ENCODE measurements at regions not wholly inside any gene's neighbourhood (a gene's known extent, or its start where the extent isn't known, plus 50 kb on each side); places are given as distances from the start of the nearest gene placed in this dataset.

DNA sequence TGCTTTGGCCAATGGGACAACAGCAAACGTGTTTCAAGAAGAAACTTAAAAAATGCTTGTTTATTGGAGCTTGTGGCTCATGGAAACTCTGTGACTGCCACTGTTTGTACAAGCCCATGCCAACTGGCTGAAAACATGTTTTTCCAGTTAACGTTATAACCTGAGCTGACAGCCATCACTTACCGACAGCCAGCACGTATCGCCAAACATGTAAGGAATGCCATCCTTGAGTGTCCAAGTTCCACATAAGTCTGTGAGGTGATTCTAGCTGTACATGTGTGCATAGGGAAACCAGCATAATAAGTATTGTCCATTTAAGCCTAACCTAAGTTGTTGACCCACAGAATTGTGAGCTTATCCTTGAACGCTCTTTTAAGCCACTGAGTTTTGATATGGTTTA lies 596.9 kb downstream of the TRHDE start:
- Mint-ChIP-seq H3K4me1 (peaks cover 14 to 15% of the 10 kb centered on the region in 2 experiments), H3K27me3 (ENCODE audit: low read depth) (no peaks in the 10 kb centered on the region), H3K9me3 (peaks cover 0 to 4% of the 10 kb centered on the region in 2 experiments; a peak in 1 of 5 replicates), H3K27ac (no peak overlapping the region), H3K4me3 (no peak overlapping the region), H3K36me3 (ENCODE audit: insufficient read depth in 1 of 3, low read depth in 3 of 3) (peaks cover 0 to 3% (median 0%) of the 10 kb centered on the region in 3 experiments; a peak in 2 of 7 replicates)
- Histone ChIP-seq H2AFZ (ENCODE audit: low read length) (no peak overlapping the region), H3K27me3 (ENCODE audit: insufficient read depth, low read length) (no peaks in the 10 kb centered on the region), H2BK120ac (ENCODE audit: low read depth, low read length, poor library complexity, severe bottlenecking) (no peak overlapping the region), H3K23ac (ENCODE audit: insufficient read length, low read depth, low read length) (no peak overlapping the region), H2BK12ac (ENCODE audit: insufficient read length, low read depth, low read length) (no peak overlapping the region), H3K56ac (ENCODE audit: insufficient read length, low read depth, low read length) (no peak overlapping the region), H4K8ac (replicated peaks; ENCODE audit: insufficient read length, low read depth, low read length) (no peak overlapping the region), H3K14ac (ENCODE audit: insufficient read depth, low read length) (no peak overlapping the region), H3K27ac (ENCODE audit: insufficient read length, low read depth, low read length) (no peak overlapping the region), H3K79me2 (ENCODE audit: insufficient read depth, low read length) (no peaks in the 10 kb centered on the region), H3T11ph (ENCODE audit: low read length) (no peak overlapping the region), H3K18ac (ENCODE audit: insufficient read length, low read depth, low read length) (no peak overlapping the region), H4K91ac (ENCODE audit: insufficient read length, low read depth, low read length) (no peak overlapping the region), H3K4ac (ENCODE audit: low read depth, low read length) (no peak overlapping the region), H3K4me2 (ENCODE audit: insufficient read depth, insufficient read length, low read length) (no peak overlapping the region), H4K5ac (ENCODE audit: insufficient read length, low read depth, low read length) (no peak overlapping the region), H4K20me1 (ENCODE audit: control insufficient read depth, insufficient read depth, insufficient read length) (no peaks in the 10 kb centered on the region), H2BK5ac (ENCODE audit: insufficient read length, low read length) (no peak overlapping the region), H2AK5ac (ENCODE audit: insufficient read length, low read length) (no peak overlapping the region), H3K9ac (ENCODE audit: extremely low read depth, insufficient read length, low read length) (no peak overlapping the region), H2BK20ac (ENCODE audit: low read depth, low read length, poor library complexity, severe bottlenecking) (no peak overlapping the region), H3K4me1 (ENCODE audit: insufficient read depth, low read length) (no peaks in the 10 kb centered on the region), H3K9me3 (ENCODE audit: control insufficient read depth, low read depth, low read length) (no peaks in the 10 kb centered on the region), H3K23me2 (ENCODE audit: insufficient read length, low read depth, low read length, poor library complexity, severe bottlenecking) (no peaks in the 10 kb centered on the region), H2BK15ac (ENCODE audit: low read depth, low read length) (no peak overlapping the region), H3K79me1 (ENCODE audit: insufficient read depth, low read depth, low read length, poor library complexity, severe bottlenecking) (no peaks in the 10 kb centered on the region)
- TF ChIP-seq, protein P1, sequence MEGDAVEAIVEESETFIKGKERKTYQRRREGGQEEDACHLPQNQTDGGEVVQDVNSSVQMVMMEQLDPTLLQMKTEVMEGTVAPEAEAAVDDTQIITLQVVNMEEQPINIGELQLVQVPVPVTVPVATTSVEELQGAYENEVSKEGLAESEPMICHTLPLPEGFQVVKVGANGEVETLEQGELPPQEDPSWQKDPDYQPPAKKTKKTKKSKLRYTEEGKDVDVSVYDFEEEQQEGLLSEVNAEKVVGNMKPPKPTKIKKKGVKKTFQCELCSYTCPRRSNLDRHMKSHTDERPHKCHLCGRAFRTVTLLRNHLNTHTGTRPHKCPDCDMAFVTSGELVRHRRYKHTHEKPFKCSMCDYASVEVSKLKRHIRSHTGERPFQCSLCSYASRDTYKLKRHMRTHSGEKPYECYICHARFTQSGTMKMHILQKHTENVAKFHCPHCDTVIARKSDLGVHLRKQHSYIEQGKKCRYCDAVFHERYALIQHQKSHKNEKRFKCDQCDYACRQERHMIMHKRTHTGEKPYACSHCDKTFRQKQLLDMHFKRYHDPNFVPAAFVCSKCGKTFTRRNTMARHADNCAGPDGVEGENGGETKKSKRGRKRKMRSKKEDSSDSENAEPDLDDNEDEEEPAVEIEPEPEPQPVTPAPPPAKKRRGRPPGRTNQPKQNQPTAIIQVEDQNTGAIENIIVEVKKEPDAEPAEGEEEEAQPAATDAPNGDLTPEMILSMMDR (conservative IDR thresholded peaks at IDR 0.05): no peak
- DNase-seq: no peak
- WGBS (ENCODE audit: extremely low coverage, insufficient read length, low lambda C conversion rate): no CpG with 5 or more reads among the region's 6 CpGs

Data from H9 (cell line).